HCT116 (cell line): ENCODE measurements at regions not wholly inside any gene's neighbourhood (a gene's known extent, or its start where the extent isn't known, plus 50 kb on each side); places are given as distances from the start of the nearest gene placed in this dataset.

Source experiments
- ATAC-seq: fragments of 200-7000 bp; cut with Tn5 transposase; 2 replicates; pipeline ENCODE4 v1.9.1; 2020; ENCODE audit warnings: mild to moderate bottlenecking, moderate library complexity
- BruUV-seq: library from RNA; stranded (reverse); fragments of 400-500 nt; replicated peaks from 2 replicates; lab custom pipeline; 2021; lab: Mats Ljungman, UMichigan
- CTCF ChIA-PET: fragments of 300-600 bp; sonication (Branson Sonifier 250); formaldehyde crosslinking; loops from one replicate; lab custom pipeline; 2021; ENCODE audit warnings: antibody characterized with exemption; lab: Charles Lee
- POLR2A ChIA-PET: fragments of 300-600, 350-600 bp; sonication (Branson Sonifier 250); formaldehyde crosslinking; loops from one replicate; lab custom pipeline; 2021; ENCODE audit warnings: antibody characterized with exemption; lab: Charles Lee
- RAD21 ChIA-PET, 2 experiments: fragments of 300-600 bp; sonication (Branson Sonifier 250); formaldehyde crosslinking; loops; one replicate each; lab custom pipeline; 2023; ENCODE audit warnings: low total read pairs in 2 of 2; ENCODE audit not compliant: uncharacterized antibody in 2 of 2, unreplicated experiment in 2 of 2, low non-redundant PET in 1 of 2; lab: Charles Lee
- DNase-seq: peaks from one replicate; pipeline ENCODE4 v3.0.0-alpha.2; 2010; ENCODE audit warnings: low read depth, low spot score
- H2AFZ ChIP-seq: fragments of 200-600 bp; shearing (Covaris generic), sonication (generic); 2 replicates; pipeline ENCODE4 v1.6.1; 2017; ENCODE audit warnings: low read depth, mixed run types, mixed read lengths, antibody characterized with exemption, low read length; ENCODE audit not compliant: poor library complexity, severe bottlenecking
- H3K27ac ChIP-seq: 2 replicates; pipeline ENCODE4 v1.5.1; 2012; ENCODE audit warnings: low read depth, low read length
- H3K27me3 ChIP-seq: fragments of 200-600 bp; sonication (generic); 2 replicates; pipeline ENCODE4 v1.6.1; 2016; ENCODE audit warnings: mixed run types, low read length, mixed read lengths; ENCODE audit not compliant: insufficient read depth
- H3K36me3 ChIP-seq, 2 experiments: fragments of 200-500 bp in 1 of 2; fragments of 200-600 bp in 1 of 2; sonication (Bioruptor generic) in 1 of 2; sonication (generic) in 1 of 2; 2 replicates each; pipeline versions ENCODE4 v1.5.1 to v1.6.1; 2014 to 2016; ENCODE audit warnings: low read length in 2 of 2, inconsistent platforms in 1 of 2, mixed read lengths in 1 of 2, mixed run types in 1 of 2; ENCODE audit not compliant: insufficient read depth in 2 of 2, control insufficient read depth in 1 of 2
- H3K4me1 ChIP-seq, 2 experiments: fragments of 200-600 bp in 1 of 2; sonication (generic) in 1 of 2; 2 replicates each; pipeline versions ENCODE4 v1.5.1 to v1.6.1; 2012 to 2017; ENCODE audit warnings: low read length in 2 of 2, inconsistent platforms in 1 of 2, mild to moderate bottlenecking in 1 of 2, mixed read lengths in 1 of 2, mixed run types in 1 of 2, moderate library complexity in 1 of 2; ENCODE audit not compliant: insufficient read depth in 2 of 2, control insufficient read depth in 1 of 2
- H3K4me2 ChIP-seq: fragments of 200-600 bp; sonication (generic); 2 replicates; pipeline ENCODE4 v1.6.1; 2017; ENCODE audit warnings: mixed run types, low read length, mixed read lengths
- H3K4me3 ChIP-seq, 2 experiments: fragments of 200-600 bp in 1 of 2; sonication (generic) in 1 of 2; replicated peaks in 1 of 2; 2 replicates each; pipeline ENCODE4 v1.5.1; 2011 to 2016; ENCODE audit warnings: low read length in 2 of 2, control low read depth in 1 of 2, low read depth in 1 of 2, mild to moderate bottlenecking in 1 of 2, mixed read lengths in 1 of 2, mixed run types in 1 of 2
- H3K79me2 ChIP-seq: fragments of 200-600 bp; sonication (generic); 2 replicates; pipeline ENCODE4 v1.6.1; 2017; ENCODE audit warnings: mild to moderate bottlenecking, mixed run types, low read length, moderate library complexity, mixed read lengths; ENCODE audit not compliant: insufficient read depth
- H3K9ac ChIP-seq: fragments of 200-600 bp; sonication (generic); 2 replicates; pipeline ENCODE4 v1.6.1; 2016; ENCODE audit warnings: low read length, mixed read lengths
- H3K9me2 ChIP-seq: fragments of 200-600 bp; sonication (generic), shearing (Covaris generic); 2 replicates; pipeline ENCODE4 v1.6.1; 2017; ENCODE audit warnings: mixed run types, mild to moderate bottlenecking, moderate library complexity; ENCODE audit not compliant: insufficient read depth
- H3K9me3 ChIP-seq, 2 experiments: fragments of 200-500 bp in 1 of 2; fragments of 200-600 bp in 1 of 2; sonication (Bioruptor generic) in 1 of 2; sonication (generic) in 1 of 2; 2 replicates each; pipeline ENCODE4 v1.6.1; 2014 to 2017; ENCODE audit warnings: low read length in 2 of 2, mixed read lengths in 2 of 2, inconsistent platforms in 1 of 2, low read depth in 1 of 2, mild to moderate bottlenecking in 1 of 2, mixed run types in 1 of 2, moderate library complexity in 1 of 2; ENCODE audit not compliant: control insufficient read depth in 1 of 2, insufficient read depth in 1 of 2
- H4K20me1 ChIP-seq: fragments of 200-600 bp; sonication (generic), shearing (Covaris generic); 2 replicates; pipeline ENCODE4 v1.6.1; 2017; ENCODE audit warnings: mixed run types, mild to moderate bottlenecking, moderate library complexity; ENCODE audit not compliant: insufficient read depth
- ATF3 ChIP-seq: IDR thresholded peaks from 2 replicates; pipeline ENCODE4 v1.6.1; 2012
- ELF1 ChIP-seq: IDR thresholded peaks from 2 replicates; pipeline ENCODE4 v1.6.1; 2012; ENCODE audit warnings: low read depth, borderline replicate concordance
- EZH2 ChIP-seq: fragments of 200-600 bp; sonication (generic); IDR thresholded peaks from 2 replicates; pipeline ENCODE4 v1.6.1; 2017; ENCODE audit warnings: antibody characterized with exemption, mixed run types
- JUND ChIP-seq: IDR thresholded peaks from 2 replicates; pipeline ENCODE4 v1.6.1; 2012
- MAX ChIP-seq: IDR thresholded peaks from 2 replicates; pipeline ENCODE4 v1.6.1; 2012
- POLR2AphosphoS5 ChIP-seq: IDR thresholded peaks from 2 replicates; pipeline ENCODE4 v1.6.1; 2011; ENCODE audit warnings: mild to moderate bottlenecking, low read depth, low read length, moderate library complexity
- RAD21 ChIP-seq: IDR thresholded peaks from 2 replicates; pipeline ENCODE4 v1.6.1; 2012; ENCODE audit warnings: low read depth, mild to moderate bottlenecking
- SIN3A ChIP-seq: IDR thresholded peaks from 2 replicates; pipeline ENCODE4 v1.6.1; 2012; ENCODE audit warnings: low read depth
- SP1 ChIP-seq: IDR thresholded peaks from 2 replicates; pipeline ENCODE4 v1.6.1; 2012; ENCODE audit warnings: low read depth
- SRF ChIP-seq: IDR thresholded peaks from 2 replicates; pipeline ENCODE4 v1.6.1; 2012; ENCODE audit warnings: low read depth
- TCF7L2 ChIP-seq: IDR thresholded peaks from 2 replicates; pipeline ENCODE4 v1.7.0; 2011; ENCODE audit warnings: borderline replicate concordance, inconsistent platforms; ENCODE audit not compliant: insufficient read depth, insufficient read length; ENCODE audit errors: extremely low read depth
- YY1 ChIP-seq: IDR thresholded peaks from 2 replicates; pipeline ENCODE4 v1.6.1; 2011; ENCODE audit warnings: low read length, low read depth, moderate library complexity, mild to moderate bottlenecking; ENCODE audit not compliant: insufficient replicate concordance; ENCODE audit errors: extremely low read depth
- ZFX ChIP-seq: fragments of 450-650 bp; IDR thresholded peaks from 2 replicates; pipeline ENCODE4 v1.6.1; 2017
- ZNF274 ChIP-seq: fragments of 200-500 bp; sonication (Bioruptor generic); IDR thresholded peaks from 2 replicates; pipeline ENCODE4 v1.6.1; 2014; ENCODE audit warnings: mild to moderate bottlenecking, low read depth, low read length, inconsistent platforms
- intact Hi-C: fragments of 100-400 bp; cut with micrococcal nuclease; formaldehyde crosslinking; loops from 2 replicates; pipeline ENCODE4 v1.10.0; 2022
- TF ChIP-seq, protein P1 (sequence below), 3 experiments: fragments of 200-600 bp in 1 of 3; sonication (generic) in 1 of 3; IDR thresholded peaks in 2 of 3; conservative IDR thresholded peaks in 1 of 3; 2 replicates each; pipeline ENCODE4 v1.5.1; 2012 to 2017; ENCODE audit warnings: low read depth in 2 of 3, low read length in 2 of 3, antibody characterized with exemption in 1 of 3, borderline replicate concordance in 1 of 3, control low read depth in 1 of 3, mild to moderate bottlenecking in 1 of 3, mixed read lengths in 1 of 3, mixed run types in 1 of 3, moderate library complexity in 1 of 3; ENCODE audit not compliant: insufficient read depth in 1 of 3
- TF ChIP-seq, protein P2 (sequence below): IDR thresholded peaks from 2 replicates; pipeline ENCODE4 v1.6.1; 2012; ENCODE audit warnings: low read depth

- no TSS peak for BruUV-seq
- Histone ChIP-seq H3K27me3 (no peaks in the 10 kb centered on the region), H3K9me3 (peaks cover 0 to 7% of the 10 kb centered on the region in 2 experiments; a peak in 1 of 4 replicates), H3K27ac (no peak overlapping the region), H4K20me1 (no peaks in the 10 kb centered on the region), H3K9ac (no peak overlapping the region), H2AFZ (no peak overlapping the region), H3K36me3 (no peaks in the 10 kb centered on the region), H3K9me2 (no peaks in the 10 kb centered on the region), H3K79me2 (no peaks in the 10 kb centered on the region)
- RAD21 ChIA-PET, result no interaction called here
- POLR2A ChIA-PET, result no interaction called here
- ATAC-seq, result no peak
- CTCF ChIA-PET, result no interaction called here
- TF ChIP-seq ELF1, result no peak
- no peak for TF ChIP-seq POLR2AphosphoS5
- no peak for TF ChIP-seq TCF7L2
- no peak for TF ChIP-seq EZH2
- TF ChIP-seq JUND, result no peak
- TF ChIP-seq, protein P1, sequence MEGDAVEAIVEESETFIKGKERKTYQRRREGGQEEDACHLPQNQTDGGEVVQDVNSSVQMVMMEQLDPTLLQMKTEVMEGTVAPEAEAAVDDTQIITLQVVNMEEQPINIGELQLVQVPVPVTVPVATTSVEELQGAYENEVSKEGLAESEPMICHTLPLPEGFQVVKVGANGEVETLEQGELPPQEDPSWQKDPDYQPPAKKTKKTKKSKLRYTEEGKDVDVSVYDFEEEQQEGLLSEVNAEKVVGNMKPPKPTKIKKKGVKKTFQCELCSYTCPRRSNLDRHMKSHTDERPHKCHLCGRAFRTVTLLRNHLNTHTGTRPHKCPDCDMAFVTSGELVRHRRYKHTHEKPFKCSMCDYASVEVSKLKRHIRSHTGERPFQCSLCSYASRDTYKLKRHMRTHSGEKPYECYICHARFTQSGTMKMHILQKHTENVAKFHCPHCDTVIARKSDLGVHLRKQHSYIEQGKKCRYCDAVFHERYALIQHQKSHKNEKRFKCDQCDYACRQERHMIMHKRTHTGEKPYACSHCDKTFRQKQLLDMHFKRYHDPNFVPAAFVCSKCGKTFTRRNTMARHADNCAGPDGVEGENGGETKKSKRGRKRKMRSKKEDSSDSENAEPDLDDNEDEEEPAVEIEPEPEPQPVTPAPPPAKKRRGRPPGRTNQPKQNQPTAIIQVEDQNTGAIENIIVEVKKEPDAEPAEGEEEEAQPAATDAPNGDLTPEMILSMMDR (IDR thresholded peaks at IDR 0.05 in 2 of 3, conservative IDR thresholded peaks at IDR 0.05 in 1 of 3; ENCODE audit: borderline replicate concordance in 1 of 3, insufficient read depth in 1 of 3, low read depth in 2 of 3, low read length in 2 of 3), result no peak
- TF ChIP-seq, protein P2, sequence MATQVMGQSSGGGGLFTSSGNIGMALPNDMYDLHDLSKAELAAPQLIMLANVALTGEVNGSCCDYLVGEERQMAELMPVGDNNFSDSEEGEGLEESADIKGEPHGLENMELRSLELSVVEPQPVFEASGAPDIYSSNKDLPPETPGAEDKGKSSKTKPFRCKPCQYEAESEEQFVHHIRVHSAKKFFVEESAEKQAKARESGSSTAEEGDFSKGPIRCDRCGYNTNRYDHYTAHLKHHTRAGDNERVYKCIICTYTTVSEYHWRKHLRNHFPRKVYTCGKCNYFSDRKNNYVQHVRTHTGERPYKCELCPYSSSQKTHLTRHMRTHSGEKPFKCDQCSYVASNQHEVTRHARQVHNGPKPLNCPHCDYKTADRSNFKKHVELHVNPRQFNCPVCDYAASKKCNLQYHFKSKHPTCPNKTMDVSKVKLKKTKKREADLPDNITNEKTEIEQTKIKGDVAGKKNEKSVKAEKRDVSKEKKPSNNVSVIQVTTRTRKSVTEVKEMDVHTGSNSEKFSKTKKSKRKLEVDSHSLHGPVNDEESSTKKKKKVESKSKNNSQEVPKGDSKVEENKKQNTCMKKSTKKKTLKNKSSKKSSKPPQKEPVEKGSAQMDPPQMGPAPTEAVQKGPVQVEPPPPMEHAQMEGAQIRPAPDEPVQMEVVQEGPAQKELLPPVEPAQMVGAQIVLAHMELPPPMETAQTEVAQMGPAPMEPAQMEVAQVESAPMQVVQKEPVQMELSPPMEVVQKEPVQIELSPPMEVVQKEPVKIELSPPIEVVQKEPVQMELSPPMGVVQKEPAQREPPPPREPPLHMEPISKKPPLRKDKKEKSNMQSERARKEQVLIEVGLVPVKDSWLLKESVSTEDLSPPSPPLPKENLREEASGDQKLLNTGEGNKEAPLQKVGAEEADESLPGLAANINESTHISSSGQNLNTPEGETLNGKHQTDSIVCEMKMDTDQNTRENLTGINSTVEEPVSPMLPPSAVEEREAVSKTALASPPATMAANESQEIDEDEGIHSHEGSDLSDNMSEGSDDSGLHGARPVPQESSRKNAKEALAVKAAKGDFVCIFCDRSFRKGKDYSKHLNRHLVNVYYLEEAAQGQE, result no peak
- TF ChIP-seq SRF, result no peak
- TF ChIP-seq ZFX, result no peak
- TF ChIP-seq MAX, result no peak
- TF ChIP-seq SIN3A, result no peak
- TF ChIP-seq RAD21, result no peak
- no peak for TF ChIP-seq ZNF274
- no peak for TF ChIP-seq SP1
- TF ChIP-seq ATF3, result no peak
- no peak for TF ChIP-seq YY1
- TF ChIP-seq, all 23 proteins: peak for 0
- intact Hi-C loops, result no loop called here
- H3K4me2 ChIP-seq, result no peak overlapping the region
- DNase-seq, result no peak
- H3K4me1 ChIP-seq, result no peaks in the 10 kb centered on the region
- H3K4me3 ChIP-seq, result no peak overlapping the region
Observed at GRCh38 chr10:75312440-75312839, 76.7 kb upstream of the COMTD1 start.
